Hepatocyte (in vitro differentiated cells): ENCODE measurements at regions not wholly inside any gene's neighbourhood (a gene's known extent, or its start where the extent isn't known, plus 50 kb on each side); places are given as distances from the start of the nearest gene placed in this dataset.

Source experiments
- DNase-seq: peaks from one replicate; pipeline ENCODE4 v3.0.0-alpha.2; 2016; ENCODE audit warnings: low spot score
- H2AFZ ChIP-seq: fragments of 200-600 bp; sonication (generic); 2 replicates; pipeline ENCODE4 v1.6.0; 2016; ENCODE audit warnings: antibody characterized with exemption, mild to moderate bottlenecking
- H3K27ac ChIP-seq: fragments of 200-600 bp; sonication (generic); 2 replicates; pipeline ENCODE4 v1.5.1; 2016; ENCODE audit warnings: mild to moderate bottlenecking
- H3K27me3 ChIP-seq: fragments of 200-600 bp; sonication (generic); 2 replicates; pipeline ENCODE4 v1.6.1; 2016
- H3K36me3 ChIP-seq: fragments of 200-600 bp; sonication (generic); replicated peaks from 2 replicates; pipeline ENCODE4 v1.5.1; 2016; ENCODE audit warnings: low read depth; ENCODE audit not compliant: insufficient read depth
- H3K4me1 ChIP-seq: fragments of 200-600 bp; sonication (generic); 2 replicates; pipeline ENCODE4 v1.5.1; 2016; ENCODE audit warnings: mild to moderate bottlenecking, moderate library complexity; ENCODE audit not compliant: insufficient read depth
- H3K4me2 ChIP-seq: fragments of 200-600 bp; sonication (generic); 2 replicates; pipeline ENCODE4 v1.6.0; 2016
- H3K4me3 ChIP-seq: fragments of 200-600 bp; sonication (generic); 2 replicates; pipeline ENCODE4 v1.5.1; 2016; ENCODE audit warnings: mild to moderate bottlenecking
- H3K79me2 ChIP-seq: fragments of 200-600 bp; sonication (generic); 2 replicates; pipeline ENCODE4 v1.6.0; 2017; ENCODE audit warnings: mild to moderate bottlenecking
- H3K9me2 ChIP-seq: fragments of 200-600 bp; sonication (generic); replicated peaks from 2 replicates; pipeline ENCODE4 v1.6.0; 2017; ENCODE audit warnings: mild to moderate bottlenecking; ENCODE audit not compliant: insufficient read depth
- H3K9me3 ChIP-seq: fragments of 200-600 bp; sonication (generic); 2 replicates; pipeline ENCODE4 v1.5.1; 2016; ENCODE audit warnings: low read depth, mild to moderate bottlenecking
- H4K20me1 ChIP-seq: fragments of 200-600 bp; sonication (generic); 2 replicates; pipeline ENCODE4 v1.6.0; 2016; ENCODE audit warnings: mild to moderate bottlenecking; ENCODE audit not compliant: insufficient read depth, poor library complexity, severe bottlenecking
- EZH2 ChIP-seq: fragments of 200-600 bp; sonication (generic); IDR thresholded peaks from 2 replicates; pipeline ENCODE4 v1.6.1; 2016; ENCODE audit warnings: antibody characterized with exemption, mild to moderate bottlenecking, borderline replicate concordance
- EZH2phosphoT487 ChIP-seq: fragments of 200-600 bp; sonication (generic); IDR thresholded peaks from one replicate; pipeline ENCODE4 v1.6.1; 2018; ENCODE audit warnings: antibody characterized with exemption, mild to moderate bottlenecking, low read depth, moderate library complexity; ENCODE audit not compliant: unreplicated experiment, severe bottlenecking
- WGBS: methylation state at CpG from one replicate; pipeline ENCODE4 v1.1.6; 2016; ENCODE audit warnings: low lambda C conversion rate; ENCODE audit errors: missing lambda C conversion rate; 5-methylcytosine and 5-hydroxymethylcytosine counted together
- TF ChIP-seq, protein P1 (sequence below): fragments of 200-600 bp; sonication (generic); IDR thresholded peaks from 2 replicates; pipeline ENCODE4 v1.5.1; 2016; ENCODE audit warnings: antibody characterized with exemption, mild to moderate bottlenecking; ENCODE audit not compliant: poor library complexity

DNA sequence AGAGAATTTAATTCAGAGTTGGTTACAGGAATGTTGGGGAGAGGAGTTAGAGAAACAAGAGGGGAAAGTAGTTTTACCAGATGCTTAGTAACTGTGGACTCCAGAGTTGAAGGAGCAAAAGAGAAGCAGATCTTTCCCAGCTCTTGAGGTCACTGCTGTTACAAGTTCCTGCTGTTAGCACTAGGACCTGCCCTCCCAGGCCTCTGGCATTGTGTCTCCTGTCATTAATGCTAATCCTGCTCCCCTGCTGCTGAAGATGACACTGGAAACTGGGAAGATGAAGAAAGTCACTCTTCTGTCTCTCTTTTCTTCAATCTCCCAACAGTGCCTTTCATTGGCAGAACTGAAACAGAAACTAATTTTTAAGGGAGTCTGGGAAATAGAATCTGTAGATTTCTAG is 845.6 kb downstream of the ADGRL2 start:
- TF ChIP-seq EZH2phosphoT487, result no peak
- TF ChIP-seq, protein P1, sequence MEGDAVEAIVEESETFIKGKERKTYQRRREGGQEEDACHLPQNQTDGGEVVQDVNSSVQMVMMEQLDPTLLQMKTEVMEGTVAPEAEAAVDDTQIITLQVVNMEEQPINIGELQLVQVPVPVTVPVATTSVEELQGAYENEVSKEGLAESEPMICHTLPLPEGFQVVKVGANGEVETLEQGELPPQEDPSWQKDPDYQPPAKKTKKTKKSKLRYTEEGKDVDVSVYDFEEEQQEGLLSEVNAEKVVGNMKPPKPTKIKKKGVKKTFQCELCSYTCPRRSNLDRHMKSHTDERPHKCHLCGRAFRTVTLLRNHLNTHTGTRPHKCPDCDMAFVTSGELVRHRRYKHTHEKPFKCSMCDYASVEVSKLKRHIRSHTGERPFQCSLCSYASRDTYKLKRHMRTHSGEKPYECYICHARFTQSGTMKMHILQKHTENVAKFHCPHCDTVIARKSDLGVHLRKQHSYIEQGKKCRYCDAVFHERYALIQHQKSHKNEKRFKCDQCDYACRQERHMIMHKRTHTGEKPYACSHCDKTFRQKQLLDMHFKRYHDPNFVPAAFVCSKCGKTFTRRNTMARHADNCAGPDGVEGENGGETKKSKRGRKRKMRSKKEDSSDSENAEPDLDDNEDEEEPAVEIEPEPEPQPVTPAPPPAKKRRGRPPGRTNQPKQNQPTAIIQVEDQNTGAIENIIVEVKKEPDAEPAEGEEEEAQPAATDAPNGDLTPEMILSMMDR, result no peak
- TF ChIP-seq EZH2, result no peak
- no peak overlapping the region for H2AFZ ChIP-seq

DNA sequence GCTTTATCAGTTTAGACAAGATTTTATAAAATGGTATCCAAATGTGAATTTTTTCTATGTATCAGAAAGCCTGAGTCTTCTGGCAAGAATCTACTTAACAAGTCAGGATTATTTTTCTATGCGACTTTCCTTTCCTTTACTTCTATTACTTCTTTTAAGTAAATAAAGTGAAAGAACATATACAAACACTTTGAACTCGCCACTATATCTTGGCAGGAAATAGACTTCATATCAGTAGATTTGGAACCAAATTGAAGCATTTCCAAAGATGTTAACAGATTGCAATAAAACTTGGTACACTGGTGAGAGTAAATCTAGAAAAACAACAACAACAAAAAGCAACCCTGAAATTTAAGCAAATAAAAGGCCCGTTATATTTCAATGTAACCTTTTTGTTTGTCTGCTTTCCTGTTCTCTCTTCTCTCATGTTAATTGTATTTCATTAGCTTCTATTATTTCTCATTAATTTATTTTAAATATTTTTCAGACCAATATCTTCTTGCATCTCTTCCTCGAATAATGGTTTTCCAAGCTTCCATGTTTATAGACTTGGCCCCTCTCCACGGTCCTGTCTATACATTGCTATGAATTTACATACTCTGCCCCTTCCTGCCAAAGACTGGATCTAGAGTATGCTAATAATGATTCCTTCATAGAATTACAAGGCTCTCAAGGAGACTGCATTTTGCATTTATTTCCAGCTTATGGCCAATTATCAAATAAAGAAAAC is 843.6 kb downstream of the ADGRL2 start:
- H3K27ac ChIP-seq, result no peak overlapping the region
- no peaks in the 10 kb centered on the region for H3K79me2 ChIP-seq
- H3K4me1 ChIP-seq, result no peaks in the 10 kb centered on the region
- no peak for TF ChIP-seq EZH2
- DNase-seq, result no peak
- 58% methylated on average over 5 of the region's 5 CpGs for WGBS
- H2AFZ ChIP-seq, result no peak overlapping the region
- no peaks in the 10 kb centered on the region for H3K9me2 ChIP-seq
- no peaks in the 10 kb centered on the region for H3K9me3 ChIP-seq
- no peaks in the 10 kb centered on the region for H3K36me3 ChIP-seq
- H4K20me1 ChIP-seq, result no peaks in the 10 kb centered on the region
- H3K4me3 ChIP-seq, result no peak overlapping the region
- peak overlapping the region; percentile 22 for H3K4me2 ChIP-seq
- H3K27me3 ChIP-seq, result no peaks in the 10 kb centered on the region

More for the DNA sequence above, 845.6 kb downstream of the ADGRL2 start:
- Histone ChIP-seq H3K27me3 (no peaks in the 10 kb centered on the region), H3K9me2 (no peaks in the 10 kb centered on the region), H4K20me1 (no peaks in the 10 kb centered on the region), H3K4me1 (no peaks in the 10 kb centered on the region), H3K4me2 (no peak overlapping the region), H3K79me2 (no peaks in the 10 kb centered on the region), H3K9me3 (no peaks in the 10 kb centered on the region), H3K4me3 (no peak overlapping the region), H3K27ac (no peak overlapping the region), H3K36me3 (no peaks in the 10 kb centered on the region)
- DNase-seq, result no peak

DNA sequence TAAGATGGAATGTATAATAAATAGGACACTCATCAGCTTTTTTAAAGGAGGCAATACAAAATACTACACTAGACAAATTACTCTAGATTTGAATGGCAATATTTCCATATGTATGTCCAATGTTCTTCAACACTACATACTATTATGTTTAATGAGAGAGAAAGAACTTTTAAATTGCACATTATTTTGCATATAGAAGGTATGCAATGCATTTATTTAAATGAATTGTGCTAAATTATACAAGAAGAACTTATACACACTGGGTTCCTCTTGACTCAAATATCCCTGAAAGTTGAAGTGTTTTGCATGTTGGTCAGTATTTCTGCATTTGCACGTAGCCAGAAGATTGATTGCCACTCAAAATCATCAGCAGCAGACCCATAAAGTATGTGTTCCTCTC is 839.6 kb downstream of the ADGRL2 start:
- H3K4me3 ChIP-seq, result no peak overlapping the region
- no peaks in the 10 kb centered on the region for H3K36me3 ChIP-seq
- H3K4me2 ChIP-seq, result no peak overlapping the region
- H3K27ac ChIP-seq, result no peak overlapping the region
- WGBS, result 78% methylated on average over 1 of the region's 1 CpG
- TF ChIP-seq EZH2phosphoT487, result no peak
- TF ChIP-seq, protein P1, result no peak
- no peak for TF ChIP-seq EZH2
- H2AFZ ChIP-seq, result no peak overlapping the region
- no peak for DNase-seq
- H3K4me1 ChIP-seq, result no peaks in the 10 kb centered on the region
- no peaks in the 10 kb centered on the region for H3K79me2 ChIP-seq
- H4K20me1 ChIP-seq, result no peaks in the 10 kb centered on the region
- no peaks in the 10 kb centered on the region for H3K9me2 ChIP-seq
- no peaks in the 10 kb centered on the region for H3K9me3 ChIP-seq
- H3K27me3 ChIP-seq, result no peaks in the 10 kb centered on the region

DNA sequence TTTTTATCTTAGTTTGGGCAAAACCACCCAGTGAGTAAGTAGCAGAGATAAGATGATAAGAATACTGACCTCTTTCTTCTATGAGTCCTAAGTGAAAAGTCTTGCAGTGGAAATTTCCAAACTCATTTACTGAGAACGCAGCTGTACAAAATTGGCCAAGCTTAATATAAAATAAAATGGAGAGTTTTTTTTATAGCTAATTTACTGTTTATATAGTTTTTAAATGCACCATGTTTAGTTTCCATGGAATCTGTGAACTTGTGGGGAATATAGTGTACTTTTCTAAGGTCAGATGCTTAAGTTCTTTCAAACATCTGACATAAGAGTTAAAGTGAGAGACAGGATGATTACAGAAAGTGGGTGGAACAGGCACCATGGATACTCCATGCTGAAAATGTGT is 833.5 kb downstream of the ADGRL2 start:
- no peak overlapping the region for H2AFZ ChIP-seq
- no peaks in the 10 kb centered on the region for H3K79me2 ChIP-seq
- no peak for DNase-seq
- H3K27me3 ChIP-seq, result no peaks in the 10 kb centered on the region
- no peak overlapping the region for H3K27ac ChIP-seq
- no peaks in the 10 kb centered on the region for H3K36me3 ChIP-seq
- WGBS, result 60% methylated on average over 1 of the region's 1 CpG
- H4K20me1 ChIP-seq, result no peaks in the 10 kb centered on the region
- no peaks in the 10 kb centered on the region for H3K9me2 ChIP-seq
- no peaks in the 10 kb centered on the region for H3K4me1 ChIP-seq
- H3K4me3 ChIP-seq, result no peak overlapping the region
- H3K4me2 ChIP-seq, result no peak overlapping the region
- H3K9me3 ChIP-seq, result no peaks in the 10 kb centered on the region
- TF ChIP-seq EZH2phosphoT487, result no peak
- no peak for TF ChIP-seq EZH2
- TF ChIP-seq, protein P1, result no peak
